ENCODE measurements at regions not wholly inside any gene's neighbourhood (a gene's known extent, or its start where the extent isn't known, plus 50 kb on each side); places are given as distances from the start of the nearest gene placed in this dataset.

DNA sequence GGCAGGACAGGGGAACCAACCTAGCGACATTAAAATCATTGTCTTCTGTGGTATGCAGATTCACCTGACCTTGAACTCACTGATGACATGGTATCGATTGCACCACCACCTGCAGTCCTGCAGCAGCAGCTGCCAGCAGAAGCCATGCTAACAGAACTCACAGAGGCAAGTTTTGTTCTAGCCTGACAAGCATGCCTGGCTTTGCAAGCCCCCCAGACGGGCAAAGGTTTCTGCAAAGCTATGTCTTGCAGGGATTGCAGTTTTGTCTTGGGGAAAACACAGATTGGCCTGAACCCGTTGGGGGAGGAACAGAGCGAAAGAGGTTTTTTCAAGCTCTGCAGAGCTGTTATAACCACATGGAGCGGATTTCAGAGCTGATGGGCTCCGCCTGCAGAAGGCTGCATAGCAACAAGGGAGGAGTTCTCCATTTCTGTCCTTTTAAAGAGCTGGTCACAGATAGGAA, 221.0 kb downstream of the HIPK3 start:
- H3K36me3 ChIP-seq, result no peaks in the 10 kb centered on the region
- DNase-seq (no peak), ATAC-seq (no peak)
- TF ChIP-seq, protein P1, sequence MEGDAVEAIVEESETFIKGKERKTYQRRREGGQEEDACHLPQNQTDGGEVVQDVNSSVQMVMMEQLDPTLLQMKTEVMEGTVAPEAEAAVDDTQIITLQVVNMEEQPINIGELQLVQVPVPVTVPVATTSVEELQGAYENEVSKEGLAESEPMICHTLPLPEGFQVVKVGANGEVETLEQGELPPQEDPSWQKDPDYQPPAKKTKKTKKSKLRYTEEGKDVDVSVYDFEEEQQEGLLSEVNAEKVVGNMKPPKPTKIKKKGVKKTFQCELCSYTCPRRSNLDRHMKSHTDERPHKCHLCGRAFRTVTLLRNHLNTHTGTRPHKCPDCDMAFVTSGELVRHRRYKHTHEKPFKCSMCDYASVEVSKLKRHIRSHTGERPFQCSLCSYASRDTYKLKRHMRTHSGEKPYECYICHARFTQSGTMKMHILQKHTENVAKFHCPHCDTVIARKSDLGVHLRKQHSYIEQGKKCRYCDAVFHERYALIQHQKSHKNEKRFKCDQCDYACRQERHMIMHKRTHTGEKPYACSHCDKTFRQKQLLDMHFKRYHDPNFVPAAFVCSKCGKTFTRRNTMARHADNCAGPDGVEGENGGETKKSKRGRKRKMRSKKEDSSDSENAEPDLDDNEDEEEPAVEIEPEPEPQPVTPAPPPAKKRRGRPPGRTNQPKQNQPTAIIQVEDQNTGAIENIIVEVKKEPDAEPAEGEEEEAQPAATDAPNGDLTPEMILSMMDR (IDR thresholded peaks at IDR 0.05 in 4 of 5, conservative IDR thresholded peaks at IDR 0.05 in 1 of 5), result no peak
- no peak for TF ChIP-seq POLR2A (IDR thresholded peaks at IDR 0.05)
- no peak overlapping the region for H3K27ac ChIP-seq
- in situ Hi-C loops (cut with MboI; ENCODE audit: low sequenced_read_pairs in 4 of 4), result no loop called here
- no peak overlapping the region for H3K4me3 ChIP-seq
- intact Hi-C loops (cut with DNase I; ENCODE audit: low total_unique reads), result no loop called here
- no peaks in the 10 kb centered on the region for H3K9me3 ChIP-seq
- no peaks in the 10 kb centered on the region for H3K4me1 ChIP-seq
- H3K27me3 ChIP-seq, result peaks cover 0 to 8% (median 0%) of the 10 kb centered on the region in 3 donors

DNA sequence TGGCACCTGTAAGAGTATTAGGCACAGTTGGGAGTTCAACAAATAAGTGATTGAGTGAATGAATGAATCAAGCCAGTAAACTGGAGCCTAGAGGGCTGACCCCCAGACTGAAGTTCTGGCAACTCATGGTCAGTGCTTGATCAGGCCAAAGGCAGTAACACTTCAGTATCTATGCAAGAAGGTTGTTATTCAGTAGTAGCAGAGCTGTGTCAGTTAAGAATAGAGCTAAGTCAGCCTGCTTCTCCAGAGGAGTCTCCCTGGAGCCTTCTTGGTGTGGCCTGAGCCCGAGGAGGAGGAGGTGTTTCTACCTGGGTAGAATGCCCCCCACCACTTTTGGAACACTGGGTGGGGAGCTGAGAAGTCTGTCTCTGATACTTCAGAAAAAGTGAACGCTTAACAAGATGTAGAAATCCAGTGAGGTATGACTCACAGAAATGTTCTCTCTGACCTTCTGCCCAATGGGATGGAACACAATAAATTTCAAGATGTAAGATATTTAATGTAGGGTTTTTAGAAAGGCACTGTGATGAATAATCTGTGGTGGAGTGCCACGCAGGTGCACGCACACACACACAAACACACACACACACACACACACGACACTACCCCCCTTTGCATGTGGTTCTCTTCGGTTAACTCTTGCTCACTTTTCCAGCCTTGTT, 219.9 kb downstream of the HIPK3 start:
- ATAC-seq (no peak), DNase-seq (no peak)
- H3K4me1 ChIP-seq, result no peaks in the 10 kb centered on the region
- TF ChIP-seq POLR2A (IDR thresholded peaks at IDR 0.05), result no peak
- TF ChIP-seq, protein P1 (IDR thresholded peaks at IDR 0.05 in 4 of 5, conservative IDR thresholded peaks at IDR 0.05 in 1 of 5), result no peak
- peaks cover 0 to 8% (median 0%) of the 10 kb centered on the region in 3 donors for H3K27me3 ChIP-seq
- in situ Hi-C loops (cut with MboI; ENCODE audit: low sequenced_read_pairs in 4 of 4) (no loop called here), intact Hi-C loops (cut with DNase I; ENCODE audit: low total_unique reads) (no loop called here)
- no peaks in the 10 kb centered on the region for H3K36me3 ChIP-seq
- H3K27ac ChIP-seq, result no peak overlapping the region
- no peaks in the 10 kb centered on the region for H3K9me3 ChIP-seq
- H3K4me3 ChIP-seq, result no peak overlapping the region

DNA sequence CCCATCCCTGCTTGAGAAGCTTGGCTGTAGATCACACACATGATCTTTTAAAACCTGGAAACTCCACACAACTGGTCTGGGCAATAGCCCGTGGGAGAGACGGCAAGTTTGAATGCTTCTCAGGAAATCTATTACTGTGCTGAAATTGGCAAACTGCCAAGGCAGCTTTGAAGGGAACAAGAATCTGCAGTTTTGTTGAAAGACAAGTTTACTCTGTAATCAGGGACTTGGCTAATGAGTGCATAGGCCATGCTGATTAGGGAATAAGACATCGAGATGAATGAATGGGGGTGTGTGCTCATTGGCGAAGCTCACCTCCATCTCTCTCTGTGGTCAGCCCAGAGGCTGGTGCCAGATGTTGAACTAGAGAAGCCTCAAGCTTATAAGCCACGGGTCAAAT, 218.8 kb downstream of the HIPK3 start:
- H3K4me1 ChIP-seq, result no peaks in the 10 kb centered on the region
- in situ Hi-C loops (cut with MboI; ENCODE audit: low sequenced_read_pairs in 4 of 4) (no loop called here), intact Hi-C loops (cut with DNase I; ENCODE audit: low total_unique reads) (no loop called here)
- no peaks in the 10 kb centered on the region for H3K9me3 ChIP-seq
- no peak for ATAC-seq
- no peak overlapping the region for H3K4me3 ChIP-seq
- H3K36me3 ChIP-seq, result no peaks in the 10 kb centered on the region
- TF ChIP-seq, protein P1 (IDR thresholded peaks at IDR 0.05 in 4 of 5, conservative IDR thresholded peaks at IDR 0.05 in 1 of 5), result no peak
- TF ChIP-seq POLR2A (IDR thresholded peaks at IDR 0.05), result no peak
- no peak for DNase-seq
- H3K27ac ChIP-seq, result no peak overlapping the region
- H3K27me3 ChIP-seq, result peaks cover 0 to 7% (median 0%) of the 10 kb centered on the region in 3 donors

DNA sequence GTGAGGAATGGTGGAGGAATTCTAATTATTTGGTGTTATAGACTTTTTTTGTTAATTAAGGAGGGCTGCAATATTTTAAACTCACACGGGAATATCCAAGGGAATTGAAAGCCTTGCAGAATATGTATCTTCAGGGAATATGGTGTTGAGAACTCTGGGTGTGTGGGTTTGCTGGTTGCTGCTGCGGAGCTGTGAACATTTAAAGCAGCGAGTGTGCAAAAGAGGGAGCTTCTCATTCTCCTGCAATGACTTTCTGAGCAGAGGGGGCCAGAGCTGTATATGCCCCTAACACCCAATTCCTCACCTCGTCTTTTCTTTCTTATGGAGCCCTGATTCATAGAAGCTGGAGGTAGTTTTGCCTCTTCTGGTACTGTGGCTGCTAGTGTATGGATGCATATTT, 217.7 kb downstream of the HIPK3 start:
- intact Hi-C loops (cut with DNase I; ENCODE audit: low total_unique reads), result no loop called here

More for the DNA sequence above, 217.7 kb downstream of the HIPK3 start:
- Histone ChIP-seq H3K9me3 (no peaks in the 10 kb centered on the region), H3K36me3 (no peaks in the 10 kb centered on the region), H3K27me3 (peaks cover 0 to 4% (median 0%) of the 10 kb centered on the region in 3 donors), H3K27ac (no peak overlapping the region), H3K4me1 (no peaks in the 10 kb centered on the region), H3K4me3 (no peak overlapping the region)
- ATAC-seq (no peak), DNase-seq (no peak)
- TF ChIP-seq POLR2A (IDR thresholded peaks at IDR 0.05), result no peak
- TF ChIP-seq, protein P1 (IDR thresholded peaks at IDR 0.05 in 4 of 5, conservative IDR thresholded peaks at IDR 0.05 in 1 of 5), result no peak
- in situ Hi-C loops (cut with MboI; ENCODE audit: low sequenced_read_pairs in 4 of 4), result no loop called here

Measured in gastrocnemius medialis (tissue), 4 donors.